ENCODE measurements at regions not wholly inside any gene's neighbourhood (a gene's known extent, or its start where the extent isn't known, plus 50 kb on each side); places are given as distances from the start of the nearest gene placed in this dataset.

DNA sequence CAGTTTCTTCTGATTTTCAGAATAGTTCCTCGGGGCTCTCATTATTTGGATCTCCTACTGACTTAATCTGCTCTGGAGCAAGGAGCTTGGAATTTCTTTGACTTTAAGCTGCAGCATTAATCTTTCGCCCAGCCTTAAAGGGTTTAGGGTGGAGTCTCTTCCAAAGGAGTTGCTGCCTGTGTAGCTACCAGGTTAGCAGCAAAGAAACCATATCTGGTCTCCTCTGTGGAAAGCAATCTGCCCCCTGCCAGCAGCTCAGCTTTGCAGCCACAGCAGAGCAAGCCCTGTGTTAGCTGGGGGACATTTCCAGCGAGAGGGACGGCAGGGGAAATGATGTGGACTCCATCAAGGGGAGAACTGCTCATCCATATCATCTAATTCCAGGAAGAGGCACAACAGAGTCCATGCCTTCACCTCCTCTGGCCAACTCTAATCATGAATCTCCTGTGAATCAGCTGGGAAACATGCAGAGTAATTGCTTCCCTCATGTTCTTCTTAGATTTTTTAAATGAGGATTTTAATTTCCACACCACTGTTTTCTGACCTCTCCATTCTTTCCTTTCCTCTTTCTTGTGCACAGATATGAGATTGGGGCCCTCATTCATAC is 827.6 kb upstream of the CA10 start:
- no peak for TF ChIP-seq EP300 (IDR thresholded peaks at IDR 0.05; ENCODE audit: borderline replicate concordance)
- no peak for TF ChIP-seq EGR1 (IDR thresholded peaks at IDR 0.05)
- TF ChIP-seq, protein P1, sequence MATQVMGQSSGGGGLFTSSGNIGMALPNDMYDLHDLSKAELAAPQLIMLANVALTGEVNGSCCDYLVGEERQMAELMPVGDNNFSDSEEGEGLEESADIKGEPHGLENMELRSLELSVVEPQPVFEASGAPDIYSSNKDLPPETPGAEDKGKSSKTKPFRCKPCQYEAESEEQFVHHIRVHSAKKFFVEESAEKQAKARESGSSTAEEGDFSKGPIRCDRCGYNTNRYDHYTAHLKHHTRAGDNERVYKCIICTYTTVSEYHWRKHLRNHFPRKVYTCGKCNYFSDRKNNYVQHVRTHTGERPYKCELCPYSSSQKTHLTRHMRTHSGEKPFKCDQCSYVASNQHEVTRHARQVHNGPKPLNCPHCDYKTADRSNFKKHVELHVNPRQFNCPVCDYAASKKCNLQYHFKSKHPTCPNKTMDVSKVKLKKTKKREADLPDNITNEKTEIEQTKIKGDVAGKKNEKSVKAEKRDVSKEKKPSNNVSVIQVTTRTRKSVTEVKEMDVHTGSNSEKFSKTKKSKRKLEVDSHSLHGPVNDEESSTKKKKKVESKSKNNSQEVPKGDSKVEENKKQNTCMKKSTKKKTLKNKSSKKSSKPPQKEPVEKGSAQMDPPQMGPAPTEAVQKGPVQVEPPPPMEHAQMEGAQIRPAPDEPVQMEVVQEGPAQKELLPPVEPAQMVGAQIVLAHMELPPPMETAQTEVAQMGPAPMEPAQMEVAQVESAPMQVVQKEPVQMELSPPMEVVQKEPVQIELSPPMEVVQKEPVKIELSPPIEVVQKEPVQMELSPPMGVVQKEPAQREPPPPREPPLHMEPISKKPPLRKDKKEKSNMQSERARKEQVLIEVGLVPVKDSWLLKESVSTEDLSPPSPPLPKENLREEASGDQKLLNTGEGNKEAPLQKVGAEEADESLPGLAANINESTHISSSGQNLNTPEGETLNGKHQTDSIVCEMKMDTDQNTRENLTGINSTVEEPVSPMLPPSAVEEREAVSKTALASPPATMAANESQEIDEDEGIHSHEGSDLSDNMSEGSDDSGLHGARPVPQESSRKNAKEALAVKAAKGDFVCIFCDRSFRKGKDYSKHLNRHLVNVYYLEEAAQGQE (IDR thresholded peaks at IDR 0.05; ENCODE audit: low read depth), result no peak
- TF ChIP-seq, protein P2, sequence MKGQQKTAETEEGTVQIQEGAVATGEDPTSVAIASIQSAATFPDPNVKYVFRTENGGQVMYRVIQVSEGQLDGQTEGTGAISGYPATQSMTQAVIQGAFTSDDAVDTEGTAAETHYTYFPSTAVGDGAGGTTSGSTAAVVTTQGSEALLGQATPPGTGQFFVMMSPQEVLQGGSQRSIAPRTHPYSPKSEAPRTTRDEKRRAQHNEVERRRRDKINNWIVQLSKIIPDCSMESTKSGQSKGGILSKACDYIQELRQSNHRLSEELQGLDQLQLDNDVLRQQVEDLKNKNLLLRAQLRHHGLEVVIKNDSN (IDR thresholded peaks at IDR 0.05), result no peak
- no peak for TF ChIP-seq TEAD4 (IDR thresholded peaks at IDR 0.05)
- TF ChIP-seq CEBPB (IDR thresholded peaks at IDR 0.05), result no peak
- TF ChIP-seq ZBTB7A (IDR thresholded peaks at IDR 0.05; ENCODE audit: low read depth), result no peak
- TF ChIP-seq TAF1 (IDR thresholded peaks at IDR 0.05; ENCODE audit: low read depth), result no peak
- no peak for TF ChIP-seq YY1 (IDR thresholded peaks at IDR 0.05; ENCODE audit: low read depth)
- no peak for TF ChIP-seq FOXM1 (IDR thresholded peaks at IDR 0.05; ENCODE audit: borderline replicate concordance, low read depth)
- TF ChIP-seq, protein P3, sequence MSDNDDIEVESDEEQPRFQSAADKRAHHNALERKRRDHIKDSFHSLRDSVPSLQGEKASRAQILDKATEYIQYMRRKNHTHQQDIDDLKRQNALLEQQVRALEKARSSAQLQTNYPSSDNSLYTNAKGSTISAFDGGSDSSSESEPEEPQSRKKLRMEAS (IDR thresholded peaks at IDR 0.05), result no peak
- no peak for TF ChIP-seq CREB1 (IDR thresholded peaks at IDR 0.05; ENCODE audit: low read depth)
- TF ChIP-seq NFIC (IDR thresholded peaks at IDR 0.05), result no peak

Data from Ishikawa (cell line).